HEK293 (cell line): ENCODE measurements at regions not wholly inside any gene's neighbourhood (a gene's known extent, or its start where the extent isn't known, plus 50 kb on each side); places are given as distances from the start of the nearest gene placed in this dataset.

Experiments used
- HOXD13 ChIP-seq: sonication (generic); formaldehyde crosslinking; IDR thresholded peaks from 2 replicates; pipeline ENCODE4 v1.8.0; 2022; ENCODE audit warnings: missing genetic modification reagents, borderline replicate concordance
- OSR2 ChIP-seq: fragments of 450-650 bp; formaldehyde crosslinking; IDR thresholded peaks from 2 replicates; pipeline ENCODE4 v1.5.1; 2016; ENCODE audit warnings: missing biosample characterization, missing genetic modification characterization
- SP3 ChIP-seq: fragments of 450-650 bp; formaldehyde crosslinking; IDR thresholded peaks from 2 replicates; pipeline ENCODE4 v1.5.1; 2016; ENCODE audit warnings: missing biosample characterization, missing genetic modification characterization
- TSHZ1 ChIP-seq: fragments of 450-650 bp; formaldehyde crosslinking; IDR thresholded peaks from 2 replicates; pipeline ENCODE4 v1.5.1; 2016; ENCODE audit warnings: missing biosample characterization, missing genetic modification characterization, borderline replicate concordance
- ZBTB10 ChIP-seq: fragments of 450-650 bp; formaldehyde crosslinking; IDR thresholded peaks from 2 replicates; pipeline ENCODE4 v1.5.1; 2016; ENCODE audit warnings: missing biosample characterization, missing genetic modification characterization
- ZBTB21 ChIP-seq: fragments of 450-650 bp; formaldehyde crosslinking; IDR thresholded peaks from 2 replicates; pipeline ENCODE4 v1.5.1; 2017; ENCODE audit warnings: missing biosample characterization, missing genetic modification characterization
- ZBTB48 ChIP-seq: fragments of 450-650 bp; formaldehyde crosslinking; IDR thresholded peaks from 2 replicates; pipeline ENCODE4 v1.5.1; 2016; ENCODE audit warnings: missing biosample characterization, missing genetic modification characterization
- ZFP69B ChIP-seq: fragments of 450-650 bp; formaldehyde crosslinking; IDR thresholded peaks from 2 replicates; pipeline ENCODE4 v1.5.1; 2016; ENCODE audit warnings: missing biosample characterization, missing genetic modification characterization
- ZNF148 ChIP-seq: fragments of 450-650 bp; formaldehyde crosslinking; IDR thresholded peaks from 2 replicates; pipeline ENCODE4 v1.5.0; 2017; ENCODE audit warnings: missing biosample characterization, missing genetic modification characterization, borderline replicate concordance
- ZNF19 ChIP-seq: fragments of 450-650 bp; formaldehyde crosslinking; IDR thresholded peaks from 2 replicates; pipeline ENCODE4; 2016; ENCODE audit warnings: missing biosample characterization, missing genetic modification characterization, low read depth
- ZNF280D ChIP-seq: fragments of 450-650 bp; formaldehyde crosslinking; IDR thresholded peaks from 2 replicates; pipeline ENCODE4 v1.5.1; 2016; ENCODE audit warnings: missing biosample characterization, missing genetic modification characterization
- ZNF354C ChIP-seq: fragments of 450-650 bp; formaldehyde crosslinking; IDR thresholded peaks from 2 replicates; pipeline ENCODE4 v1.5.1; 2016; ENCODE audit warnings: missing biosample characterization, missing genetic modification characterization, low read depth, borderline replicate concordance
- ZNF433 ChIP-seq: fragments of 450-650 bp; formaldehyde crosslinking; IDR thresholded peaks from 2 replicates; pipeline ENCODE4 v1.5.1; 2016; ENCODE audit warnings: missing biosample characterization, missing genetic modification characterization, low read depth
- ZNF544 ChIP-seq: fragments of 450-650 bp; formaldehyde crosslinking; IDR thresholded peaks from 2 replicates; pipeline ENCODE4 v1.5.0; 2017; ENCODE audit warnings: missing biosample characterization, missing genetic modification characterization
- ZNF658 ChIP-seq: fragments of 450-650 bp; formaldehyde crosslinking; IDR thresholded peaks from 2 replicates; pipeline ENCODE4; 2016; ENCODE audit warnings: missing biosample characterization, missing genetic modification characterization
- ZNF837 ChIP-seq: fragments of 450-650 bp; formaldehyde crosslinking; IDR thresholded peaks from 2 replicates; pipeline ENCODE4 v1.5.1; 2016; ENCODE audit warnings: missing biosample characterization, missing genetic modification characterization
- TF ChIP-seq, protein P1 (sequence below): fragments of 450-650 bp; formaldehyde crosslinking; IDR thresholded peaks from 2 replicates; pipeline ENCODE4 v1.5.1; 2016; ENCODE audit warnings: missing biosample characterization, missing genetic modification characterization
- TF ChIP-seq, protein P2 (sequence below): fragments of 450-650 bp; formaldehyde crosslinking; IDR thresholded peaks from 2 replicates; pipeline ENCODE4 v1.5.1; 2016; ENCODE audit warnings: missing biosample characterization, missing genetic modification characterization, borderline replicate concordance

GRCh38 chr6:27684264-27685211 is 211.6 kb upstream of the ZNF184 start (continued):
- TF ChIP-seq ZNF280D (tag by site-specific recombination) (no peak), ZNF433 (no peak), ZNF837 (peak; percentile 72; the same call in 1 of the 2 replicates), ZBTB48 (tag by site-specific recombination) (no peak), ZNF19 (no peak), TSHZ1 (tag by site-specific recombination) (no peak; the same call in 1 of the 2 replicates), ZNF354C (tag by site-specific recombination) (no peak), ZNF544 (tag by site-specific recombination) (no peak), ZNF658 (tag by site-specific recombination) (no peak), ZNF148 (tag by site-specific recombination) (no peak), OSR2 (tag by site-specific recombination) (peak; percentile 88), SP3 (peak; percentile 43; the same call in 1 of the 2 replicates), ZBTB10 (tag by site-specific recombination) (no peak), ZBTB21 (tag by site-specific recombination) (0 out of 2 replicates have a peak, but pooled peaks have one; percentile 17), ZFP69B (tag by site-specific recombination) (peak; percentile 44; the same call in 1 of the 2 replicates), HOXD13 (CRISPR knock-in tag) (no peak)
- TF ChIP-seq, protein P1, sequence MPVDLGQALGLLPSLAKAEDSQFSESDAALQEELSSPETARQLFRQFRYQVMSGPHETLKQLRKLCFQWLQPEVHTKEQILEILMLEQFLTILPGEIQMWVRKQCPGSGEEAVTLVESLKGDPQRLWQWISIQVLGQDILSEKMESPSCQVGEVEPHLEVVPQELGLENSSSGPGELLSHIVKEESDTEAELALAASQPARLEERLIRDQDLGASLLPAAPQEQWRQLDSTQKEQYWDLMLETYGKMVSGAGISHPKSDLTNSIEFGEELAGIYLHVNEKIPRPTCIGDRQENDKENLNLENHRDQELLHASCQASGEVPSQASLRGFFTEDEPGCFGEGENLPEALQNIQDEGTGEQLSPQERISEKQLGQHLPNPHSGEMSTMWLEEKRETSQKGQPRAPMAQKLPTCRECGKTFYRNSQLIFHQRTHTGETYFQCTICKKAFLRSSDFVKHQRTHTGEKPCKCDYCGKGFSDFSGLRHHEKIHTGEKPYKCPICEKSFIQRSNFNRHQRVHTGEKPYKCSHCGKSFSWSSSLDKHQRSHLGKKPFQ (tag by site-specific recombination), result no peak
- TF ChIP-seq, protein P2, sequence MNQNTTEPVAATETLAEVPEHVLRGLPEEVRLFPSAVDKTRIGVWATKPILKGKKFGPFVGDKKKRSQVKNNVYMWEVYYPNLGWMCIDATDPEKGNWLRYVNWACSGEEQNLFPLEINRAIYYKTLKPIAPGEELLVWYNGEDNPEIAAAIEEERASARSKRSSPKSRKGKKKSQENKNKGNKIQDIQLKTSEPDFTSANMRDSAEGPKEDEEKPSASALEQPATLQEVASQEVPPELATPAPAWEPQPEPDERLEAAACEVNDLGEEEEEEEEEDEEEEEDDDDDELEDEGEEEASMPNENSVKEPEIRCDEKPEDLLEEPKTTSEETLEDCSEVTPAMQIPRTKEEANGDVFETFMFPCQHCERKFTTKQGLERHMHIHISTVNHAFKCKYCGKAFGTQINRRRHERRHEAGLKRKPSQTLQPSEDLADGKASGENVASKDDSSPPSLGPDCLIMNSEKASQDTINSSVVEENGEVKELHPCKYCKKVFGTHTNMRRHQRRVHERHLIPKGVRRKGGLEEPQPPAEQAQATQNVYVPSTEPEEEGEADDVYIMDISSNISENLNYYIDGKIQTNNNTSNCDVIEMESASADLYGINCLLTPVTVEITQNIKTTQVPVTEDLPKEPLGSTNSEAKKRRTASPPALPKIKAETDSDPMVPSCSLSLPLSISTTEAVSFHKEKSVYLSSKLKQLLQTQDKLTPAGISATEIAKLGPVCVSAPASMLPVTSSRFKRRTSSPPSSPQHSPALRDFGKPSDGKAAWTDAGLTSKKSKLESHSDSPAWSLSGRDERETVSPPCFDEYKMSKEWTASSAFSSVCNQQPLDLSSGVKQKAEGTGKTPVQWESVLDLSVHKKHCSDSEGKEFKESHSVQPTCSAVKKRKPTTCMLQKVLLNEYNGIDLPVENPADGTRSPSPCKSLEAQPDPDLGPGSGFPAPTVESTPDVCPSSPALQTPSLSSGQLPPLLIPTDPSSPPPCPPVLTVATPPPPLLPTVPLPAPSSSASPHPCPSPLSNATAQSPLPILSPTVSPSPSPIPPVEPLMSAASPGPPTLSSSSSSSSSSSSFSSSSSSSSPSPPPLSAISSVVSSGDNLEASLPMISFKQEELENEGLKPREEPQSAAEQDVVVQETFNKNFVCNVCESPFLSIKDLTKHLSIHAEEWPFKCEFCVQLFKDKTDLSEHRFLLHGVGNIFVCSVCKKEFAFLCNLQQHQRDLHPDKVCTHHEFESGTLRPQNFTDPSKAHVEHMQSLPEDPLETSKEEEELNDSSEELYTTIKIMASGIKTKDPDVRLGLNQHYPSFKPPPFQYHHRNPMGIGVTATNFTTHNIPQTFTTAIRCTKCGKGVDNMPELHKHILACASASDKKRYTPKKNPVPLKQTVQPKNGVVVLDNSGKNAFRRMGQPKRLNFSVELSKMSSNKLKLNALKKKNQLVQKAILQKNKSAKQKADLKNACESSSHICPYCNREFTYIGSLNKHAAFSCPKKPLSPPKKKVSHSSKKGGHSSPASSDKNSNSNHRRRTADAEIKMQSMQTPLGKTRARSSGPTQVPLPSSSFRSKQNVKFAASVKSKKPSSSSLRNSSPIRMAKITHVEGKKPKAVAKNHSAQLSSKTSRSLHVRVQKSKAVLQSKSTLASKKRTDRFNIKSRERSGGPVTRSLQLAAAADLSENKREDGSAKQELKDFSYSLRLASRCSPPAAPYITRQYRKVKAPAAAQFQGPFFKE (tag by site-specific recombination), result no peak
